Left lung (tissue), 4 donors: ENCODE measurements at regions not wholly inside any gene's neighbourhood (a gene's known extent, or its start where the extent isn't known, plus 50 kb on each side); places are given as distances from the start of the nearest gene placed in this dataset.

Experiments
- ATAC-seq: fragments of 200-7000 bp; cut with Tn5 transposase; one replicate; pipeline ENCODE4 v1.9.1; 2020; ENCODE audit warnings: moderate library complexity
- DNase-seq, 4 donors: peaks; one replicate each; pipeline ENCODE4 v3.0.0-alpha.2; 2013 to 2020
- H3K27ac ChIP-seq, 2 donors: fragments of 200-600 bp; sonication (generic) in 1 of 2; one replicate each; pipeline versions ENCODE4 v1.5.0 to v1.8.0; 2020 to 2021
- H3K27me3 ChIP-seq, 2 donors: fragments of 200-600 bp; sonication (generic) in 1 of 2; one replicate each; pipeline versions ENCODE4 v1.5.0 to v1.8.0; 2020 to 2021
- H3K36me3 ChIP-seq, 2 donors: fragments of 200-600 bp; sonication (generic) in 1 of 2; one replicate each; pipeline versions ENCODE4 v1.5.0 to v1.8.0; 2020 to 2021
- H3K4me1 ChIP-seq, 2 donors: fragments of 200-600 bp; one replicate each; pipeline ENCODE4 v1.8.0; 2021
- H3K4me3 ChIP-seq, 2 donors: fragments of 200-600 bp; sonication (generic) in 1 of 2; one replicate each; pipeline versions ENCODE4 v1.5.0 to v1.8.0; 2020 to 2021; ENCODE audit warnings: mild to moderate bottlenecking in 1 of 2
- H3K9me3 ChIP-seq, 2 donors: fragments of 200-600 bp; sonication (generic) in 1 of 2; one replicate each; pipeline versions ENCODE4 v1.5.0 to v1.8.0; 2020 to 2021
- CTCF ChIP-seq, 2 donors: fragments of 200-600 bp; sonication (generic) in 1 of 2; IDR thresholded peaks; one replicate each; pipeline versions ENCODE4 v1.5.0 to v1.8.0; 2021; ENCODE audit warnings: antibody characterized with exemption in 2 of 2
- intact Hi-C, 2 donors: fragments of 100-400 bp; cut with DNase I; formaldehyde crosslinking; loops; one replicate each; pipeline versions ENCODE4 v1.11.2 to v1.14.2; 2022
- donor health status: DM: no; HTN: yes; CAD: no.
- donor health status: DM: no; HTN: no; CAD: no.

- Histone ChIP-seq H3K27ac (no peak overlapping the region), H3K4me1 (no peaks in the 10 kb centered on the region), H3K27me3 (no peaks in the 10 kb centered on the region), H3K36me3 (no peaks in the 10 kb centered on the region), H3K4me3 (no peak overlapping the region), H3K9me3 (peaks cover 0 to 4% of the 10 kb centered on the region in 2 donors)
- DNase-seq (no peak), ATAC-seq (no peak)
- no peak for TF ChIP-seq CTCF (IDR thresholded peaks at IDR 0.05)
- intact Hi-C loops = no loop called here
Measured at GRCh38 chr4:33149658-33150524, 2429.7 kb downstream of the PCDH7 start.

GRCh38 chr4:33150525-33150910 lies 2430.3 kb downstream of the PCDH7 start:
- no peaks in the 10 kb centered on the region for H3K36me3 ChIP-seq
- DNase-seq = no peak
- H3K4me3 ChIP-seq = no peak overlapping the region
- no peak for TF ChIP-seq CTCF (IDR thresholded peaks at IDR 0.05)
- no peaks in the 10 kb centered on the region for H3K27me3 ChIP-seq
- intact Hi-C loops = no loop called here
- no peaks in the 10 kb centered on the region for H3K4me1 ChIP-seq
- ATAC-seq = no peak
- H3K27ac ChIP-seq = no peak overlapping the region
- H3K9me3 ChIP-seq = peaks cover 0 to 4% of the 10 kb centered on the region in 2 donors

GRCh38 chr4:33160126-33160525 lies 2440.0 kb downstream of the PCDH7 start:
- TF ChIP-seq CTCF (IDR thresholded peaks at IDR 0.05) = peak in 1 of 2 donors; percentile 12
- Histone ChIP-seq H3K36me3 (no peaks in the 10 kb centered on the region), H3K4me1 (no peaks in the 10 kb centered on the region), H3K27me3 (no peaks in the 10 kb centered on the region), H3K9me3 (peaks cover 0 to 9% of the 10 kb centered on the region in 2 donors), H3K4me3 (no peak overlapping the region), H3K27ac (no peak overlapping the region)
- no peak for DNase-seq
- ATAC-seq = no peak
- intact Hi-C loops = no loop called here

- TF ChIP-seq CTCF (IDR thresholded peaks at IDR 0.05) = no peak
- intact Hi-C loops = no loop called here
- ATAC-seq (no peak), DNase-seq (no peak)
- H3K27ac ChIP-seq = no peak overlapping the region
- no peaks in the 10 kb centered on the region for H3K36me3 ChIP-seq
- no peaks in the 10 kb centered on the region for H3K4me1 ChIP-seq
- peaks cover 0 to 5% of the 10 kb centered on the region in 2 donors for H3K9me3 ChIP-seq
- H3K27me3 ChIP-seq = no peaks in the 10 kb centered on the region
- no peak overlapping the region for H3K4me3 ChIP-seq
Measured at GRCh38 chr4:33161202-33161601, 2441.0 kb downstream of the PCDH7 start.

- no peak for DNase-seq
- intact Hi-C loops = no loop called here
- no peak for ATAC-seq
- Histone ChIP-seq H3K27ac (no peak overlapping the region), H3K4me3 (no peak overlapping the region), H3K27me3 (no peaks in the 10 kb centered on the region), H3K4me1 (no peaks in the 10 kb centered on the region), H3K36me3 (no peaks in the 10 kb centered on the region), H3K9me3 (no peaks in the 10 kb centered on the region)
- TF ChIP-seq CTCF (IDR thresholded peaks at IDR 0.05) = no peak
Measured at GRCh38 chr4:33162122-33162521, 2442.0 kb downstream of the PCDH7 start.
